ENCODE measurements at regions not wholly inside any gene's neighbourhood (a gene's known extent, or its start where the extent isn't known, plus 50 kb on each side); places are given as distances from the start of the nearest gene placed in this dataset.

GRCh38 chr12:30251546-30251945 is 444.1 kb downstream of the IPO8 start:
- no peak for DNase-seq (ENCODE audit: insufficient read length, low spot score)
- FAIRE-seq, result no peak
- TF ChIP-seq CTCF (IDR thresholded peaks at IDR 0.05; ENCODE audit: insufficient read depth, missing control alignments), result no peak

- no peak for TF ChIP-seq CTCF (IDR thresholded peaks at IDR 0.05; ENCODE audit: insufficient read depth, missing control alignments)
- FAIRE-seq (no peak), DNase-seq (ENCODE audit: insufficient read length, low spot score) (no peak)
Observed at GRCh38 chr12:30243426-30243825, 452.2 kb downstream of the IPO8 start.

- FAIRE-seq (no peak), DNase-seq (ENCODE audit: insufficient read length, low spot score) (no peak)
- TF ChIP-seq CTCF (IDR thresholded peaks at IDR 0.05; ENCODE audit: insufficient read depth, missing control alignments), result no peak
Observed at GRCh38 chr12:30219047-30219446, 435.3 kb upstream of the TMTC1 start.

GRCh38 chr12:30218073-30218472 is 434.3 kb upstream of the TMTC1 start:
- FAIRE-seq (no peak), DNase-seq (ENCODE audit: insufficient read length, low spot score) (no peak)
- no peak for TF ChIP-seq CTCF (IDR thresholded peaks at IDR 0.05; ENCODE audit: insufficient read depth, missing control alignments)

- no peak for TF ChIP-seq CTCF (IDR thresholded peaks at IDR 0.05; ENCODE audit: insufficient read depth, missing control alignments)
- DNase-seq (ENCODE audit: insufficient read length, low spot score) (no peak), FAIRE-seq (no peak)
Observed at GRCh38 chr12:30213166-30213565, 429.4 kb upstream of the TMTC1 start.

- no peak for TF ChIP-seq CTCF (IDR thresholded peaks at IDR 0.05; ENCODE audit: insufficient read depth, missing control alignments)
- no peak for DNase-seq (ENCODE audit: insufficient read length, low spot score)
- no peak for FAIRE-seq
Observed at GRCh38 chr12:30211743-30212142, 428.0 kb upstream of the TMTC1 start.

GRCh38 chr12:30203981-30204380 is 420.2 kb upstream of the TMTC1 start:
- FAIRE-seq (no peak), DNase-seq (ENCODE audit: insufficient read length, low spot score) (no peak)
- TF ChIP-seq CTCF (IDR thresholded peaks at IDR 0.05; ENCODE audit: insufficient read depth, missing control alignments), result no peak
